Transverse colon (tissue), 4 donors: ENCODE measurements at regions not wholly inside any gene's neighbourhood (a gene's known extent, or its start where the extent isn't known, plus 50 kb on each side); places are given as distances from the start of the nearest gene placed in this dataset.

Experiments used
- DNase-seq: peaks from one replicate; pipeline ENCODE4 v3.0.0-alpha.2; 2019
- H3K27ac ChIP-seq, 4 donors: fragments of 200-600 bp; sonication (generic); 2 replicates each; pipeline ENCODE4 v1.5.1; 2016 to 2018; ENCODE audit warnings: inconsistent platforms in 4 of 4
- H3K27me3 ChIP-seq: fragments of 200-600 bp; sonication (generic); 2 replicates; pipeline ENCODE4 v1.5.1; 2017; ENCODE audit warnings: inconsistent platforms
- H3K36me3 ChIP-seq, 4 donors: fragments of 200-600 bp; sonication (generic); 2 replicates each; pipeline ENCODE4 v1.5.1; 2017 to 2019; ENCODE audit warnings: inconsistent platforms in 4 of 4
- H3K4me1 ChIP-seq, 4 donors: fragments of 200-600 bp; sonication (generic); 2 replicates each; pipeline ENCODE4 v1.5.1; 2017 to 2020; ENCODE audit warnings: inconsistent platforms in 4 of 4
- H3K4me3 ChIP-seq, 4 donors: fragments of 200-600 bp; sonication (generic); 1 replicate in 1 of 4; 2 replicates in 3 of 4; pipeline versions ENCODE4 v1.5.1 to v1.6.1; 2017 to 2019; ENCODE audit warnings: inconsistent platforms in 4 of 4
- H3K9me3 ChIP-seq, 2 donors: fragments of 200-600 bp; sonication (generic); 2 replicates each; pipeline ENCODE4 v1.5.1; 2017 to 2019; ENCODE audit warnings: inconsistent platforms in 2 of 2
- EP300 ChIP-seq: sonication (generic); formaldehyde crosslinking; IDR thresholded peaks from one replicate; pipeline ENCODE4 v1.6.1; 2017; ENCODE audit warnings: antibody characterized with exemption, low read depth
- POLR2A ChIP-seq: fragments of 450-650 bp; IDR thresholded peaks from one replicate; pipeline ENCODE4 v1.6.1; 2016; ENCODE audit warnings: antibody characterized with exemption, mild to moderate bottlenecking, moderate library complexity
- POLR2AphosphoS5 ChIP-seq, 3 donors: sonication (generic); formaldehyde crosslinking; IDR thresholded peaks; one replicate each; pipeline ENCODE4 v1.6.1; 2016; ENCODE audit warnings: antibody characterized with exemption in 3 of 3
- WGBS, 2 donors: methylation state at CpG; one replicate each; pipeline ENCODE4 v1.1.5; 2018; ENCODE audit warnings: low coverage in 1 of 2; 5-methylcytosine and 5-hydroxymethylcytosine counted together
- in situ Hi-C, 4 donors: fragments of 200-750 bp; cut with MboI; loops; one replicate each; pipeline versions ENCODE4 v1.15.0 to v1.15.1; 2017; ENCODE audit warnings: low sequenced_read_pairs in 3 of 4, low pct_ligation_motif_present in 1 of 4, low pct_unique_long_range_greater_than_20kb in 1 of 4
- intact Hi-C: fragments of 100-400 bp; cut with DNase I; formaldehyde crosslinking; loops from one replicate; pipeline ENCODE4 v1.15.1; 2023; ENCODE audit warnings: low total_unique reads
- TF ChIP-seq, protein P1 (sequence below), 5 experiments: fragments of 200-600 bp in 3 of 5; fragments of 450-650 bp in 2 of 5; sonication (generic) in 3 of 5; IDR thresholded peaks; 1 replicate in 2 of 5; 2 replicates in 3 of 5; pipeline ENCODE4 v1.5.1; 2016 to 2017; ENCODE audit warnings: antibody characterized with exemption in 5 of 5, inconsistent platforms in 3 of 5, mild to moderate bottlenecking in 2 of 5, moderate library complexity in 1 of 5

- TF ChIP-seq, protein P1, sequence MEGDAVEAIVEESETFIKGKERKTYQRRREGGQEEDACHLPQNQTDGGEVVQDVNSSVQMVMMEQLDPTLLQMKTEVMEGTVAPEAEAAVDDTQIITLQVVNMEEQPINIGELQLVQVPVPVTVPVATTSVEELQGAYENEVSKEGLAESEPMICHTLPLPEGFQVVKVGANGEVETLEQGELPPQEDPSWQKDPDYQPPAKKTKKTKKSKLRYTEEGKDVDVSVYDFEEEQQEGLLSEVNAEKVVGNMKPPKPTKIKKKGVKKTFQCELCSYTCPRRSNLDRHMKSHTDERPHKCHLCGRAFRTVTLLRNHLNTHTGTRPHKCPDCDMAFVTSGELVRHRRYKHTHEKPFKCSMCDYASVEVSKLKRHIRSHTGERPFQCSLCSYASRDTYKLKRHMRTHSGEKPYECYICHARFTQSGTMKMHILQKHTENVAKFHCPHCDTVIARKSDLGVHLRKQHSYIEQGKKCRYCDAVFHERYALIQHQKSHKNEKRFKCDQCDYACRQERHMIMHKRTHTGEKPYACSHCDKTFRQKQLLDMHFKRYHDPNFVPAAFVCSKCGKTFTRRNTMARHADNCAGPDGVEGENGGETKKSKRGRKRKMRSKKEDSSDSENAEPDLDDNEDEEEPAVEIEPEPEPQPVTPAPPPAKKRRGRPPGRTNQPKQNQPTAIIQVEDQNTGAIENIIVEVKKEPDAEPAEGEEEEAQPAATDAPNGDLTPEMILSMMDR (IDR thresholded peaks at IDR 0.05), result no peak
- no peak for TF ChIP-seq POLR2A
- no peak for TF ChIP-seq EP300
- no peak for TF ChIP-seq POLR2AphosphoS5 (IDR thresholded peaks at IDR 0.05)
- in situ Hi-C loops, result no loop called here
- WGBS, 2 donors, result 46% methylated on average over 14 of the region's 14 CpGs; no CpG with 5 or more reads in 1 of the 2 donors
- Histone ChIP-seq H3K27ac (no peak overlapping the region), H3K36me3 (no peaks in the 10 kb centered on the region), H3K4me3 (no peak overlapping the region), H3K4me1 (no peaks in the 10 kb centered on the region), H3K27me3 (peaks cover 22% of the 10 kb centered on the region), H3K9me3 (no peaks in the 10 kb centered on the region)
- intact Hi-C loops, result no loop called here
- DNase-seq, result no peak
Measured at GRCh38 chr17:79160980-79161636, 86.5 kb downstream of the ENGASE start.

- in situ Hi-C loops (no loop called here), intact Hi-C loops (no loop called here)
- Histone ChIP-seq H3K4me3 (no peak overlapping the region), H3K27ac (no peak overlapping the region), H3K36me3 (no peaks in the 10 kb centered on the region), H3K4me1 (no peaks in the 10 kb centered on the region), H3K27me3 (peaks cover 11% of the 10 kb centered on the region), H3K9me3 (no peaks in the 10 kb centered on the region)
- TF ChIP-seq EP300 (no peak), POLR2A (no peak), POLR2AphosphoS5 (IDR thresholded peaks at IDR 0.05) (no peak)
- TF ChIP-seq, protein P1 (IDR thresholded peaks at IDR 0.05), result no peak
- WGBS, 2 donors, result 65% methylated on average over 13 of the region's 13 CpGs; no CpG with 5 or more reads in 1 of the 2 donors
- no peak for DNase-seq
Measured at GRCh38 chr17:79159926-79160325, 85.3 kb downstream of the ENGASE start.

DNA sequence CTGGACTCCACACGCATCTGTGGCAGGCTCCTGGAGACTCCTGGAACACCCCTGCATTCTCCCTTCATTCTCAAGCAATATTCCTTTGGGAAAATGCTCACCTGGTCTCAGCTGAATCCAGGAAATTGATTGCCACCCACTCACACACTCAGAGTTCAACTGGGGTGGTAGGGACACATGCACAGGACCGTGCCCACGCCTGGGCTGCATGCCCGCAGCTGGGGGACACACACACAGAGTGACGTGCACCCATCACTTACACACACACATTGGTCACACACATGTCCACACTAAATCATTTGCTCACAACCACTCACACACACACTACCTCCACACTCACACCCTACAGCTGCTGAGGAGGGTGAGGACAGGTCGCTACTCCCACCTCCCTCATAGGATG lies 84.8 kb downstream of the ENGASE start:
- 72% methylated on average over 6 of the region's 6 CpGs; no CpG with 5 or more reads in 1 of the 2 donors for WGBS, 2 donors
- intact Hi-C loops (no loop called here), in situ Hi-C loops (no loop called here)
- Histone ChIP-seq H3K36me3 (no peaks in the 10 kb centered on the region), H3K27ac (no peak overlapping the region), H3K4me1 (no peaks in the 10 kb centered on the region), H3K27me3 (peaks cover 11% of the 10 kb centered on the region), H3K4me3 (no peak overlapping the region), H3K9me3 (no peaks in the 10 kb centered on the region)
- TF ChIP-seq POLR2A, result no peak
- no peak for DNase-seq

GRCh38 chr17:79156463-79157095 lies 82.0 kb downstream of the ENGASE start:
- intact Hi-C loops, result no loop called here
- TF ChIP-seq EP300 (no peak), POLR2AphosphoS5 (IDR thresholded peaks at IDR 0.05) (no peak), POLR2A (no peak)
- TF ChIP-seq, protein P1 (IDR thresholded peaks at IDR 0.05), result no peak
- Histone ChIP-seq H3K36me3 (no peaks in the 10 kb centered on the region), H3K4me1 (no peaks in the 10 kb centered on the region), H3K9me3 (no peaks in the 10 kb centered on the region), H3K27me3 (peaks cover 21% of the 10 kb centered on the region), H3K4me3 (no peak overlapping the region), H3K27ac (no peak overlapping the region)
- in situ Hi-C loops, result no loop called here
- no peak for DNase-seq
- 73% methylated on average over 19 of the region's 19 CpGs; no CpG with 5 or more reads in 1 of the 2 donors for WGBS, 2 donors
